SK-N-SH (cell line): ENCODE measurements at regions not wholly inside any gene's neighbourhood (a gene's known extent, or its start where the extent isn't known, plus 50 kb on each side); places are given as distances from the start of the nearest gene placed in this dataset.

Experiments
- CTCF ChIA-PET: fragments of 300-600, 350-600 bp; formaldehyde crosslinking; extraction: SDS; loops from one replicate; lab custom pipeline; 2021; lab: Yijun Ruan, JAX
- POLR2A ChIA-PET: fragments of 350-600 bp; sonication (Branson Sonifier 250); formaldehyde crosslinking; extraction: SDS; loops from one replicate; lab custom pipeline; 2020; ENCODE audit warnings: antibody characterized with exemption, inconsistent platforms; lab: Yijun Ruan, JAX
- DNase-seq: peaks from one replicate; pipeline ENCODE4 v3.0.0; 2012
- H2AFZ ChIP-seq: fragments of 200-600 bp; sonication (generic); 2 replicates; pipeline ENCODE4 v1.8.1; 2016; ENCODE audit warnings: antibody characterized with exemption, mild to moderate bottlenecking, low read depth
- H3F3A ChIP-seq: fragments of 200-600 bp; sonication (generic); replicated peaks from 2 replicates; pipeline ENCODE3; 2016; ENCODE audit warnings: antibody characterized with exemption, mild to moderate bottlenecking; ENCODE audit not compliant: insufficient read depth
- H3K27ac ChIP-seq, 2 experiments: fragments of 200-500 bp in 1 of 2; fragments of 200-600 bp in 1 of 2; sonication (Bioruptor generic) in 1 of 2; sonication (generic), shearing (Covaris generic) in 1 of 2; 2 replicates each; pipeline versions ENCODE4 v1.5.1 to v1.6.1; 2014 to 2016; ENCODE audit warnings: low read depth in 2 of 2, inconsistent platforms in 1 of 2, low read length in 1 of 2, mild to moderate bottlenecking in 1 of 2, mixed read lengths in 1 of 2
- H3K27me3 ChIP-seq: fragments of 200-600 bp; sonication (generic), shearing (Covaris generic); 2 replicates; pipeline ENCODE4 v1.6.1; 2016; ENCODE audit warnings: mixed run types; ENCODE audit not compliant: insufficient read depth
- H3K36me3 ChIP-seq, 2 experiments: fragments of 200-500 bp in 1 of 2; fragments of 200-600 bp in 1 of 2; sonication (Bioruptor generic) in 1 of 2; sonication (generic) in 1 of 2; replicated peaks in 1 of 2; 2 replicates each; pipeline versions ENCODE3 to v1.5.1; 2014 to 2016; ENCODE audit warnings: low read length in 1 of 2, mild to moderate bottlenecking in 1 of 2; ENCODE audit not compliant: insufficient read depth in 2 of 2, control insufficient read depth in 1 of 2
- H3K4me1 ChIP-seq, 2 experiments: fragments of 200-500 bp in 1 of 2; fragments of 200-600 bp in 1 of 2; sonication (Bioruptor generic) in 1 of 2; sonication (generic), shearing (Covaris generic) in 1 of 2; 2 replicates each; pipeline versions ENCODE4 v1.5.1 to v1.6.1; 2014 to 2016; ENCODE audit warnings: low read depth in 1 of 2, low read length in 1 of 2, mixed run types in 1 of 2; ENCODE audit not compliant: insufficient read depth in 2 of 2, control insufficient read depth in 1 of 2
- H3K4me2 ChIP-seq: fragments of 200-600 bp; sonication (generic), shearing (Covaris generic); 2 replicates; pipeline ENCODE4 v1.6.1; 2017; ENCODE audit warnings: mixed run types
- H3K4me3 ChIP-seq, 2 experiments: fragments of 200-500 bp in 1 of 2; fragments of 200-600 bp in 1 of 2; sonication (Bioruptor generic) in 1 of 2; sonication (generic), shearing (Covaris generic) in 1 of 2; 2 replicates each; pipeline versions ENCODE4 v1.5.1 to v1.8.1; 2014 to 2016; ENCODE audit warnings: low read depth in 2 of 2, inconsistent platforms in 1 of 2, low read length in 1 of 2, mild to moderate bottlenecking in 1 of 2, mixed read lengths in 1 of 2, moderate library complexity in 1 of 2
- H3K79me2 ChIP-seq: fragments of 200-600 bp; sonication (generic); 2 replicates; pipeline ENCODE4 v1.8.1; 2017; ENCODE audit warnings: mild to moderate bottlenecking; ENCODE audit not compliant: insufficient read depth
- H3K9ac ChIP-seq: fragments of 200-600 bp; sonication (generic); 2 replicates; pipeline ENCODE4 v1.6.1; 2017; ENCODE audit warnings: mixed run types
- H3K9me2 ChIP-seq: fragments of 200-600 bp; sonication (generic); 2 replicates; pipeline ENCODE4 v1.6.1; 2017; ENCODE audit warnings: mixed run types
- H3K9me3 ChIP-seq: fragments of 200-600 bp; sonication (generic); 2 replicates; pipeline ENCODE4 v1.6.1; 2017; ENCODE audit warnings: mixed run types, mild to moderate bottlenecking, moderate library complexity
- H4K20me1 ChIP-seq: fragments of 200-600 bp; sonication (generic); 2 replicates; pipeline ENCODE4 v1.6.1; 2017; ENCODE audit warnings: mild to moderate bottlenecking, mixed run types; ENCODE audit not compliant: insufficient read depth
- ELF1 ChIP-seq: IDR thresholded peaks from 2 replicates; pipeline ENCODE4 v1.4.0; 2012
- FOSL2 ChIP-seq: IDR thresholded peaks from 2 replicates; pipeline ENCODE4 v1.4.0; 2012; ENCODE audit warnings: low read depth, mild to moderate bottlenecking, moderate library complexity, borderline replicate concordance
- GABPA ChIP-seq: IDR thresholded peaks from 2 replicates; pipeline ENCODE4 v1.4.0; 2012; ENCODE audit warnings: low read depth, mild to moderate bottlenecking
- IRF3 ChIP-seq: fragments of 150-350 bp; IDR thresholded peaks from 2 replicates; pipeline ENCODE4 v1.6.1; 2016; ENCODE audit warnings: mild to moderate bottlenecking, low read depth, low read length
- MXI1 ChIP-seq: IDR thresholded peaks from 2 replicates; pipeline ENCODE4 v1.6.1; 2012; ENCODE audit warnings: mild to moderate bottlenecking, low read depth, low read length, improper control_type of control experiment
- NFIC ChIP-seq: IDR thresholded peaks from 2 replicates; pipeline ENCODE4 v1.4.0; 2012; ENCODE audit warnings: borderline replicate concordance
- NRF1 ChIP-seq: IDR thresholded peaks from 2 replicates; pipeline ENCODE4 v1.6.1; 2012; ENCODE audit warnings: low read depth, mild to moderate bottlenecking, low read length
- RAD21 ChIP-seq: IDR thresholded peaks from 2 replicates; pipeline ENCODE4 v1.6.1; 2012; ENCODE audit warnings: mild to moderate bottlenecking, low read length
- SIN3A ChIP-seq: IDR thresholded peaks from 2 replicates; pipeline ENCODE4 v1.6.1; 2012; ENCODE audit warnings: low read depth, mild to moderate bottlenecking, low read length, moderate library complexity, borderline replicate concordance
- SMC3 ChIP-seq: IDR thresholded peaks from 2 replicates; pipeline ENCODE4 v1.6.1; 2012; ENCODE audit warnings: low read depth, low read length, improper control_type of control experiment
- TCF12 ChIP-seq: IDR thresholded peaks from 2 replicates; pipeline ENCODE4 v1.4.0; 2012
- USF1 ChIP-seq: IDR thresholded peaks from 2 replicates; pipeline ENCODE4 v1.4.0; 2012; ENCODE audit warnings: low read depth, borderline replicate concordance
- ZBTB33 ChIP-seq: IDR thresholded peaks from 2 replicates; pipeline ENCODE4 v1.4.0; 2012; ENCODE audit warnings: low read depth, borderline replicate concordance
- WGBS: methylation state at CpG from one replicate; pipeline ENCODE4 v1.1.6; 2017; ENCODE audit warnings: low lambda C conversion rate; 5-methylcytosine and 5-hydroxymethylcytosine counted together
- TF ChIP-seq, protein P1 (sequence below): IDR thresholded peaks from 2 replicates; pipeline ENCODE4; 2012

DNA sequence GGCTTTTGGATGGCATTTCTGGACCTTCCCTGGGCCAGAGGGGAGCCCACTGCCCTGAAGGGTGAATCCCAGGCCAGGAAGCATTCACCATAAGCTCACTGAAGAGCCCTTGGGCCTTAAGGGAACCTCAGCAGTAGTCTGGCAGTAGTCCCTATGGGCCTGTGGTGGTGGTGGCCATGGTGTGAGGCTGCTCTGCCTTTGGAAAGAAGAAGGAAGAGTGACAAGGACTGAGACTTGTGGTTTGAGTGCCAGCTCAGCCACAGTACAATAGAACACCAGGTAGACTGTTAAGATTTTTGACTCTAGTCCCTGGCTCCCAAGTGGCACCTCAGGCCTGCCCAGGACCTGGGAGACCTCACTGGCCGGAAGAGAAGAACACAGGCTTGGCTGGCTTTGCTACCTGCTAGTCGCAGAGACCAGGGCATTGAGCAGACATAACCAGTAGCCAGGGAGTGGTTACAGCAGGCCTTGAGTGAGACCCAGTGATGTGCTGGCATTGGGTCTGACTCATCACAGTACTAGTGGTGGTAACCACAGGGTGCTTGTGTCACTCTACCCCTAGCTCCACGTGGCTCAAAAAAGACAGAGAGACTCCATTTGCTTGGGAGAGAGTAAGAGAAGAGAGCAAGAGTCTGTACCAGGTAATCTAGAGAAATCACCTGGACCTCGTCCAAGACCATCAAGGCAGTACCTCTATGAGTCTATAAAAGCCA, 259.8 kb upstream of the BLID start:
- no peak for DNase-seq
- no peaks in the 10 kb centered on the region for H3K79me2 ChIP-seq
- H2AFZ ChIP-seq = no peak overlapping the region
- no peak for TF ChIP-seq SMC3
- TF ChIP-seq RAD21 = no peak
- no peak for TF ChIP-seq SIN3A
- TF ChIP-seq NFIC = no peak
- TF ChIP-seq IRF3 = no peak
- no peak for TF ChIP-seq ZBTB33
- no peak for TF ChIP-seq ELF1
- TF ChIP-seq GABPA = no peak
- no peak for TF ChIP-seq TCF12
- TF ChIP-seq MXI1 = no peak
- TF ChIP-seq USF1 = no peak
- TF ChIP-seq FOSL2 = no peak
- H3K27me3 ChIP-seq = no peaks in the 10 kb centered on the region
- no peak overlapping the region for H3K9ac ChIP-seq
- no peaks in the 10 kb centered on the region for H3K9me2 ChIP-seq
- no peaks in the 10 kb centered on the region for H3F3A ChIP-seq
- POLR2A ChIA-PET = no interaction called here
- WGBS = 19% methylated on average over 2 of the region's 4 CpGs
- peaks cover 0 to 3% of the 10 kb centered on the region in 2 experiments for H3K36me3 ChIP-seq
- no peaks in the 10 kb centered on the region for H3K4me1 ChIP-seq
- H3K9me3 ChIP-seq = no peaks in the 10 kb centered on the region
- no peak overlapping the region for H3K4me3 ChIP-seq
- H3K27ac ChIP-seq = no peak overlapping the region
- H4K20me1 ChIP-seq = no peaks in the 10 kb centered on the region
- no peak overlapping the region for H3K4me2 ChIP-seq
- CTCF ChIA-PET = interaction anchor here (1.6 to 1.8 kb wide), 2 partner anchors 22 to 160 kb away, joined by 4 to 5 read pairs; no protein-coding TSS in a partner anchor

DNA sequence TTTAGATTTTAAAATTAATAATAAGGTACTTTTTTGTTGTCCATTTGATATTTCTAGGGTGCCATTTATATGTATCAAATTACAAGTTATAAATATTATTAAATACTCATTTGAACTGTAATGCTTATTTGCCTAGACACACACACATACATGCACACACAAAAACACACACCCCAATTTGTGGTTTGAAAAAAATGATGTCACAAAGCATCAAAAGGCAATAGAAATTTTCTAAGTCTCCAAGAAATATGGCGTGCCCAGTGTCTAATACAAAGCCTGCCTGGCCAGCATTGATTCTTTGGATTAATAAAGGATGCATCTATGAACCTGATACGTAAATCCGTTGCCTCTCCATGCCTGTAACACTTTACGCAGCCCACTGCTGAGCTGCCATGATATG, 252.8 kb upstream of the BLID start:
- no peak overlapping the region for H3K4me2 ChIP-seq
- no peaks in the 10 kb centered on the region for H3K79me2 ChIP-seq
- H3K9me3 ChIP-seq = no peaks in the 10 kb centered on the region
- no peak overlapping the region for H3K9ac ChIP-seq
- H3K4me1 ChIP-seq = peaks cover 4 to 12% of the 10 kb centered on the region in 2 experiments; a peak in 3 of 4 replicates
- no peak for DNase-seq
- no peaks in the 10 kb centered on the region for H3F3A ChIP-seq
- H3K4me3 ChIP-seq = no peak overlapping the region
- H3K27me3 ChIP-seq = no peaks in the 10 kb centered on the region
- no peaks in the 10 kb centered on the region for H4K20me1 ChIP-seq
- CTCF ChIA-PET = interaction anchor here (1.0 kb wide), 1 partner anchor 13 kb away, joined by 3 read pairs; no protein-coding TSS in a partner anchor
- POLR2A ChIA-PET = no interaction called here
- H3K9me2 ChIP-seq = no peaks in the 10 kb centered on the region
- H2AFZ ChIP-seq = no peak overlapping the region
- no peaks in the 10 kb centered on the region for H3K36me3 ChIP-seq
- no peak overlapping the region for H3K27ac ChIP-seq
- 73% methylated on average over 4 of the region's 4 CpGs for WGBS
- TF ChIP-seq, protein P1, sequence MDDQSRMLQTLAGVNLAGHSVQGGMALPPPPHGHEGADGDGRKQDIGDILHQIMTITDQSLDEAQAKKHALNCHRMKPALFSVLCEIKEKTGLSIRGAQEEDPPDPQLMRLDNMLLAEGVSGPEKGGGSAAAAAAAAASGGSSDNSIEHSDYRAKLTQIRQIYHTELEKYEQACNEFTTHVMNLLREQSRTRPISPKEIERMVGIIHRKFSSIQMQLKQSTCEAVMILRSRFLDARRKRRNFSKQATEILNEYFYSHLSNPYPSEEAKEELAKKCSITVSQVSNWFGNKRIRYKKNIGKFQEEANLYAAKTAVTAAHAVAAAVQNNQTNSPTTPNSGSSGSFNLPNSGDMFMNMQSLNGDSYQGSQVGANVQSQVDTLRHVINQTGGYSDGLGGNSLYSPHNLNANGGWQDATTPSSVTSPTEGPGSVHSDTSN = no peak
- TF ChIP-seq NRF1 = no peak
